ENCODE measurements at regions not wholly inside any gene's neighbourhood (a gene's known extent, or its start where the extent isn't known, plus 50 kb on each side); places are given as distances from the start of the nearest gene placed in this dataset.
"Not testable (repeated sequence)": the region's sequence is repeated elsewhere in the genome, so short reads cannot be mapped to it uniquely, and the experiment has no call there.

- Histone ChIP-seq H3K36me3 (no peaks in the 10 kb centered on the region), H3K27ac (no peak overlapping the region), H3K4me1 (ENCODE audit: control insufficient read depth in 1 of 2, low read depth in 2 of 2) (no peaks in the 10 kb centered on the region), H3K4me3 (no peak overlapping the region), H3K9me3 (no peaks in the 10 kb centered on the region), H3K27me3 (replicated peaks; ENCODE audit: insufficient read depth) (no peaks in the 10 kb centered on the region)
- ATAC-seq (ENCODE audit: insufficient number of reproducible peaks, low FRiP score, low read depth): no peak
- no peak for TF ChIP-seq CTCF (IDR thresholded peaks at IDR 0.05)
- no peak for DNase-seq (ENCODE audit: low spot score)
Measured at GRCh38 chr14:43105305-43105704, 1401.8 kb downstream of the FSCB start.

GRCh38 chr14:43090380-43090779, 1416.7 kb downstream of the FSCB start:
- no peak overlapping the region for H3K4me3 ChIP-seq
- TF ChIP-seq CTCF (IDR thresholded peaks at IDR 0.05): no peak
- no peaks in the 10 kb centered on the region for H3K9me3 ChIP-seq
- no peaks in the 10 kb centered on the region for H3K4me1 ChIP-seq (ENCODE audit: control insufficient read depth in 1 of 2, low read depth in 2 of 2)
- H3K27me3 ChIP-seq (replicated peaks; ENCODE audit: insufficient read depth): no peaks in the 10 kb centered on the region
- no peaks in the 10 kb centered on the region for H3K36me3 ChIP-seq
- DNase-seq (ENCODE audit: low spot score) (no peak), ATAC-seq (ENCODE audit: insufficient number of reproducible peaks, low FRiP score, low read depth) (no peak)
- no peak overlapping the region for H3K27ac ChIP-seq

- no peak for TF ChIP-seq CTCF (IDR thresholded peaks at IDR 0.05)
- H3K4me1 ChIP-seq (ENCODE audit: control insufficient read depth in 1 of 2, low read depth in 2 of 2): no peaks in the 10 kb centered on the region
- DNase-seq (ENCODE audit: low spot score): no peak
- H3K9me3 ChIP-seq: no peaks in the 10 kb centered on the region
- ATAC-seq (ENCODE audit: insufficient number of reproducible peaks, low FRiP score, low read depth): no peak
- no peak overlapping the region for H3K27ac ChIP-seq
- no peaks in the 10 kb centered on the region for H3K36me3 ChIP-seq
- no peaks in the 10 kb centered on the region for H3K27me3 ChIP-seq (replicated peaks; ENCODE audit: insufficient read depth)
- H3K4me3 ChIP-seq: no peak overlapping the region
Measured at GRCh38 chr14:43087666-43088065, 1419.4 kb downstream of the FSCB start.

- no peak for DNase-seq (ENCODE audit: low spot score)
- no peak overlapping the region for H3K4me3 ChIP-seq
- ATAC-seq (ENCODE audit: insufficient number of reproducible peaks, low FRiP score, low read depth): no peak
- no peaks in the 10 kb centered on the region for H3K4me1 ChIP-seq (ENCODE audit: control insufficient read depth in 1 of 2, low read depth in 2 of 2)
- no peaks in the 10 kb centered on the region for H3K9me3 ChIP-seq
- TF ChIP-seq CTCF (IDR thresholded peaks at IDR 0.05): no peak
- no peaks in the 10 kb centered on the region for H3K27me3 ChIP-seq (replicated peaks; ENCODE audit: insufficient read depth)
- no peak overlapping the region for H3K27ac ChIP-seq
- H3K36me3 ChIP-seq: no peaks in the 10 kb centered on the region
Measured at GRCh38 chr14:43085819-43086218, 1421.3 kb downstream of the FSCB start.

- ATAC-seq (ENCODE audit: insufficient number of reproducible peaks, low FRiP score, low read depth); H3K27ac ChIP-seq; H3K36me3 ChIP-seq; H3K4me1 ChIP-seq (ENCODE audit: control insufficient read depth in 1 of 2, low read depth in 2 of 2); H3K27me3 ChIP-seq (replicated peaks; ENCODE audit: insufficient read depth); H3K4me3 ChIP-seq; H3K9me3 ChIP-seq; DNase-seq (ENCODE audit: low spot score): not testable (repeated sequence)
Measured at GRCh38 chr14:43067372-43067771, 1439.7 kb downstream of the FSCB start.

GRCh38 chr14:43056106-43056505, 1449.4 kb downstream of the LRFN5 start:
- H3K36me3 ChIP-seq: no peaks in the 10 kb centered on the region
- H3K9me3 ChIP-seq: no peaks in the 10 kb centered on the region
- no peak overlapping the region for H3K4me3 ChIP-seq
- no peaks in the 10 kb centered on the region for H3K4me1 ChIP-seq (ENCODE audit: control insufficient read depth in 1 of 2, low read depth in 2 of 2)
- ATAC-seq (ENCODE audit: insufficient number of reproducible peaks, low FRiP score, low read depth) (no peak), DNase-seq (ENCODE audit: low spot score) (no peak)
- no peaks in the 10 kb centered on the region for H3K27me3 ChIP-seq (replicated peaks; ENCODE audit: insufficient read depth)
- no peak for TF ChIP-seq CTCF (IDR thresholded peaks at IDR 0.05)
- H3K27ac ChIP-seq: no peak overlapping the region

Measured in thoracic aorta (tissue), 2 donors.